ENCODE measurements at regions not wholly inside any gene's neighbourhood (a gene's known extent, or its start where the extent isn't known, plus 50 kb on each side); places are given as distances from the start of the nearest gene placed in this dataset.

- TF ChIP-seq CTCF (IDR thresholded peaks at IDR 0.05): no peak
- no peak for TF ChIP-seq POLR2AphosphoS5 (IDR thresholded peaks at IDR 0.05)
- no peak for TF ChIP-seq POLR2A (IDR thresholded peaks at IDR 0.05)
Observed at GRCh38 chr2:153096272-153096671, 377.9 kb downstream of the ARL6IP6 start.
